Transverse colon (tissue), 4 donors: ENCODE measurements at regions not wholly inside any gene's neighbourhood (a gene's known extent, or its start where the extent isn't known, plus 50 kb on each side); places are given as distances from the start of the nearest gene placed in this dataset.

ENCODE experiments used
- DNase-seq: peaks from one replicate; pipeline ENCODE4 v3.0.0-alpha.2; 2019
- H3K27ac ChIP-seq, 4 donors: fragments of 200-600 bp; sonication (generic); 2 replicates each; pipeline ENCODE4 v1.5.1; 2016 to 2018; ENCODE audit warnings: inconsistent platforms in 4 of 4
- H3K27me3 ChIP-seq: fragments of 200-600 bp; sonication (generic); 2 replicates; pipeline ENCODE4 v1.5.1; 2017; ENCODE audit warnings: inconsistent platforms
- H3K36me3 ChIP-seq, 4 donors: fragments of 200-600 bp; sonication (generic); 2 replicates each; pipeline ENCODE4 v1.5.1; 2017 to 2019; ENCODE audit warnings: inconsistent platforms in 4 of 4
- H3K4me1 ChIP-seq, 4 donors: fragments of 200-600 bp; sonication (generic); 2 replicates each; pipeline ENCODE4 v1.5.1; 2017 to 2020; ENCODE audit warnings: inconsistent platforms in 4 of 4
- H3K4me3 ChIP-seq, 4 donors: fragments of 200-600 bp; sonication (generic); 1 replicate in 1 of 4; 2 replicates in 3 of 4; pipeline versions ENCODE4 v1.5.1 to v1.6.1; 2017 to 2019; ENCODE audit warnings: inconsistent platforms in 4 of 4
- H3K9me3 ChIP-seq, 2 donors: fragments of 200-600 bp; sonication (generic); 2 replicates each; pipeline ENCODE4 v1.5.1; 2017 to 2019; ENCODE audit warnings: inconsistent platforms in 2 of 2
- EP300 ChIP-seq: sonication (generic); formaldehyde crosslinking; IDR thresholded peaks from one replicate; pipeline ENCODE4 v1.6.1; 2017; ENCODE audit warnings: antibody characterized with exemption, low read depth
- POLR2A ChIP-seq: fragments of 450-650 bp; IDR thresholded peaks from one replicate; pipeline ENCODE4 v1.6.1; 2016; ENCODE audit warnings: antibody characterized with exemption, mild to moderate bottlenecking, moderate library complexity
- POLR2AphosphoS5 ChIP-seq, 3 donors: sonication (generic); formaldehyde crosslinking; IDR thresholded peaks; one replicate each; pipeline ENCODE4 v1.6.1; 2016; ENCODE audit warnings: antibody characterized with exemption in 3 of 3
- WGBS, 2 donors: methylation state at CpG; one replicate each; pipeline ENCODE4 v1.1.5; 2018; ENCODE audit warnings: low coverage in 1 of 2; 5-methylcytosine and 5-hydroxymethylcytosine counted together
- in situ Hi-C, 4 donors: fragments of 200-750 bp; cut with MboI; loops; one replicate each; pipeline versions ENCODE4 v1.15.0 to v1.15.1; 2017; ENCODE audit warnings: low sequenced_read_pairs in 3 of 4, low pct_ligation_motif_present in 1 of 4, low pct_unique_long_range_greater_than_20kb in 1 of 4
- intact Hi-C: fragments of 100-400 bp; cut with DNase I; formaldehyde crosslinking; loops from one replicate; pipeline ENCODE4 v1.15.1; 2023; ENCODE audit warnings: low total_unique reads
- TF ChIP-seq, protein P1 (sequence below), 5 experiments: fragments of 200-600 bp in 3 of 5; fragments of 450-650 bp in 2 of 5; sonication (generic) in 3 of 5; IDR thresholded peaks; 1 replicate in 2 of 5; 2 replicates in 3 of 5; pipeline ENCODE4 v1.5.1; 2016 to 2017; ENCODE audit warnings: antibody characterized with exemption in 5 of 5, inconsistent platforms in 3 of 5, mild to moderate bottlenecking in 2 of 5, moderate library complexity in 1 of 5

DNA sequence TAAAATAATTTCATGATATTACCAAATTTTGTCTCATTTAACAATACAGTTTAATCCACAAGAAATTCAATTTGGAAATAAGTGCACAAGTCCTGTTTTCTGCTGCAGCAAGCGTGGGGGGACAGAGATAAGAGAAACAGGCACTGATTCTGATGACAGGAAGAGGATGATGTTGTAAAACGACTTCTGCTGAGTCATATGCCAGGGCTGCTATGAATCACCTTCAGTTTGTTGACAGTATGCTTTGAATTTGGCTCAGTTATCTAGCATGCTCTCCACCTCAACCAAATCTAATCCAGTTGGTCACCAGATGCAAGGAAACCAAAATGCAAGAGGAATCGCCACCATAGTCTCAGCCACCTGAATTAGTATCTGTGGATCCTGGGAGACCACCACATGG, 244.1 kb upstream of the MON1B start:
- WGBS, 2 donors, result 0 to 21% methylated on average over 2 to 3 of the region's 3 CpGs
- in situ Hi-C loops, result loop anchor here in 1 of 4 donors (10.0 kb wide), 1 partner anchor 58 kb away; no protein-coding TSS in a partner anchor

DNA sequence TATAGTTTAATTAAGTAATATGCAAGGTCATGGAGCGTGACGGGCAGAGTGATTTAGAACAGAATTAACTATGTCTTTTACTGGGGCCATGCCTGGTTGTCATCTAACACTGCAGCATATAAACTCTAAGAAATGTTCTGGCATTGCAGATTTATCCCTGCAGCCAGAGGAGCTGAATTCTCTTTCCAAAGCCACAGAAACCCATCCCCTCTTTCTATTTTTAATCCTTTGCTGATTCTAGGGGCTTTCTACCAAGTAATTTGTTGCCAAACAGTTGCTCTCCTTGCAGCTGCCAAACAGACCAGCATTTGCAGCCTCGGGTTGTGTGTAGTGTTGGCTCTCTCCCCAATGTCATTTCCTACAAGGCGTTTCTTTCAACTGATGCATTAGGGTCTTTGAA, 243.2 kb upstream of the MON1B start:
- in situ Hi-C loops (loop anchor here in 1 of 4 donors (10.0 kb wide), 1 partner anchor 57 kb away; no protein-coding TSS in a partner anchor), intact Hi-C loops (no loop called here)
- H3K27ac ChIP-seq, result no peak overlapping the region
- no peaks in the 10 kb centered on the region for H3K9me3 ChIP-seq
- no peaks in the 10 kb centered on the region for H3K4me1 ChIP-seq
- H3K36me3 ChIP-seq, result no peaks in the 10 kb centered on the region
- TF ChIP-seq POLR2AphosphoS5 (IDR thresholded peaks at IDR 0.05) (no peak), EP300 (no peak), POLR2A (no peak)
- TF ChIP-seq, protein P1, sequence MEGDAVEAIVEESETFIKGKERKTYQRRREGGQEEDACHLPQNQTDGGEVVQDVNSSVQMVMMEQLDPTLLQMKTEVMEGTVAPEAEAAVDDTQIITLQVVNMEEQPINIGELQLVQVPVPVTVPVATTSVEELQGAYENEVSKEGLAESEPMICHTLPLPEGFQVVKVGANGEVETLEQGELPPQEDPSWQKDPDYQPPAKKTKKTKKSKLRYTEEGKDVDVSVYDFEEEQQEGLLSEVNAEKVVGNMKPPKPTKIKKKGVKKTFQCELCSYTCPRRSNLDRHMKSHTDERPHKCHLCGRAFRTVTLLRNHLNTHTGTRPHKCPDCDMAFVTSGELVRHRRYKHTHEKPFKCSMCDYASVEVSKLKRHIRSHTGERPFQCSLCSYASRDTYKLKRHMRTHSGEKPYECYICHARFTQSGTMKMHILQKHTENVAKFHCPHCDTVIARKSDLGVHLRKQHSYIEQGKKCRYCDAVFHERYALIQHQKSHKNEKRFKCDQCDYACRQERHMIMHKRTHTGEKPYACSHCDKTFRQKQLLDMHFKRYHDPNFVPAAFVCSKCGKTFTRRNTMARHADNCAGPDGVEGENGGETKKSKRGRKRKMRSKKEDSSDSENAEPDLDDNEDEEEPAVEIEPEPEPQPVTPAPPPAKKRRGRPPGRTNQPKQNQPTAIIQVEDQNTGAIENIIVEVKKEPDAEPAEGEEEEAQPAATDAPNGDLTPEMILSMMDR (IDR thresholded peaks at IDR 0.05), result no peak
- H3K27me3 ChIP-seq, result no peaks in the 10 kb centered on the region
- no peak for DNase-seq
- 49 to 60% methylated on average over 4 of the region's 4 CpGs for WGBS, 2 donors
- H3K4me3 ChIP-seq, result no peak overlapping the region

More for the DNA sequence above, 244.1 kb upstream of the MON1B start:
- intact Hi-C loops, result no loop called here
- no peaks in the 10 kb centered on the region for H3K36me3 ChIP-seq
- no peak overlapping the region for H3K4me3 ChIP-seq
- no peaks in the 10 kb centered on the region for H3K9me3 ChIP-seq
- no peak for DNase-seq
- TF ChIP-seq POLR2AphosphoS5 (IDR thresholded peaks at IDR 0.05), result no peak
- no peak for TF ChIP-seq EP300
- TF ChIP-seq POLR2A, result no peak
- TF ChIP-seq, protein P1 (IDR thresholded peaks at IDR 0.05), result no peak
- no peaks in the 10 kb centered on the region for H3K27me3 ChIP-seq
- no peaks in the 10 kb centered on the region for H3K4me1 ChIP-seq
- H3K27ac ChIP-seq, result no peak overlapping the region

DNA sequence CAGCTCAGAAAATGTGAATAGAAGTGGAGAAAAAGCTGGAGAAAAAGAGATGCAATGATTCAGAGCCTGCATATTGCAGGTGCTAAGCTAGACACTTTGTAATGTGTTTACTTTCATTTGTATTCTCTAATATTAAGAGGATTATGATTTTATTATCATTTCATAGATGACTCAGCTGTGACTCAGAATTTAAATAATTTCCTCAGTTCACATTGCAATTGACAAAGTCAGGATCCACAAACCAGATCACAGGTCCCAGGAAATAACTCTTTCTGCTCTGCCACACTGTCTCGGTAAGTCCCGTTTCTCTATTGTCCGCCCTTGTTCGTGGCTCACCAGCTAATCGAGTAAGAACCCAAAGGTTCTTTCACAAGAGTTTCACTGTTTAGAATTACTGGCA, 235.4 kb upstream of the MON1B start:
- no peaks in the 10 kb centered on the region for H3K9me3 ChIP-seq
- H3K27me3 ChIP-seq, result no peaks in the 10 kb centered on the region
- 67 to 88% methylated on average over 5 of the region's 5 CpGs for WGBS, 2 donors
- no peaks in the 10 kb centered on the region for H3K36me3 ChIP-seq
- no peak for DNase-seq
- no peak overlapping the region for H3K27ac ChIP-seq
- TF ChIP-seq, protein P1 (IDR thresholded peaks at IDR 0.05), result no peak
- TF ChIP-seq EP300 (no peak), POLR2A (no peak), POLR2AphosphoS5 (IDR thresholded peaks at IDR 0.05) (no peak)
- in situ Hi-C loops, result no loop called here
- intact Hi-C loops, result no loop called here
- H3K4me1 ChIP-seq, result no peaks in the 10 kb centered on the region
- no peak overlapping the region for H3K4me3 ChIP-seq

DNA sequence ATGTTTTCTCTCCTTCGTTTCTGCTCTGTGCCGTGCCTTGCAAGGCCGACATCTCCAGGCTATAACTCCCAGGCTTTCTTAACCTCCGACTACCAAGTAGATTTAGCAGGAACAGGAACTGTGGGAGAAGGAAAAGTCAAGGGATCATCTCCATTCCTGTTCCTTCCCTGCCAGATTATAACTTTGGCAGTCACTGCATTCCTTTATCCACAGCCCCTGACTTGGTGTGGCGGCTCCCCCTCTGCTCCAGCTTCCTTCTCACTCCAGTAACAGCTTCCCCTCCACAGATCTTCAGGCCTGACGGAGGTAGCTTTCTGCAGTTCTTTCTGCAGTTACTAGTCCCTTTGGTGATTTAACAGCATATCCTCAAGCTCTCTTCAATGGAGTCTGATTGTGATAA, 234.6 kb upstream of the MON1B start:
- no peak overlapping the region for H3K4me3 ChIP-seq
- H3K4me1 ChIP-seq, result no peaks in the 10 kb centered on the region
- no peak for DNase-seq
- no peak overlapping the region for H3K27ac ChIP-seq
- no peaks in the 10 kb centered on the region for H3K36me3 ChIP-seq
- in situ Hi-C loops, result no loop called here
- H3K27me3 ChIP-seq, result no peaks in the 10 kb centered on the region
- H3K9me3 ChIP-seq, result no peaks in the 10 kb centered on the region
- TF ChIP-seq POLR2AphosphoS5 (IDR thresholded peaks at IDR 0.05) (no peak), POLR2A (no peak), EP300 (no peak)
- TF ChIP-seq, protein P1 (IDR thresholded peaks at IDR 0.05), result no peak
- WGBS, 2 donors, result 72 to 76% methylated on average over 4 to 6 of the region's 6 CpGs
- intact Hi-C loops, result no loop called here
